Coronary artery (tissue), 2 donors: ENCODE measurements at regions not wholly inside any gene's neighbourhood (a gene's known extent, or its start where the extent isn't known, plus 50 kb on each side); places are given as distances from the start of the nearest gene placed in this dataset.

Experiments
- DNase-seq: peaks from one replicate; pipeline ENCODE4 v3.0.0-alpha.2; 2017; ENCODE audit warnings: low spot score
- H3K27ac ChIP-seq, 2 donors: fragments of 200-600 bp; sonication (generic); one replicate each; pipeline ENCODE4 v1.5.1; 2016 to 2019
- H3K4me3 ChIP-seq: fragments of 200-600 bp; sonication (generic); 2 replicates; pipeline ENCODE4 v1.5.1; 2016; ENCODE audit warnings: mild to moderate bottlenecking, moderate library complexity
- TF ChIP-seq, protein P1 (sequence below): fragments of 200-600 bp; sonication (generic); IDR thresholded peaks from one replicate; pipeline ENCODE4 v1.5.1; 2019; ENCODE audit warnings: antibody characterized with exemption

DNA sequence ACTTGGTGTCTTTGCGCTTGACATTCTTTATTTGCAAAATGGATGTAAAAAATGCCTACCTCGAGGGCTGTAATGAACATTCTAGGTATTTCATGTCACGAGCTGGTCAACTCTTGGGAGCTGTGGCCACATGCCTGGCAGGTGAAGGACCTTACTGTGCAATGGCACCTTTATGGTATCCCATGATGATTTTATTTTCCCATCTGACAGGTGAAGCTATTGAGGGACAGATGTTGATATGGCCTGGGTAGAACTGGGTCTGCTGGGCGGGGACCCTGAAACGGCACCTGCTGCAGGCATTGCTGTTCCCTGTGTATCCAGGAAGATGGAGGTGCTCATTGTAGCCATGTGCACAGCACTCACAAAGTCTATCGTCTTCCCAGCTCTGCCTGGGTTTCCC is 332.2 kb downstream of the TEX29 start:
- TF ChIP-seq, protein P1, sequence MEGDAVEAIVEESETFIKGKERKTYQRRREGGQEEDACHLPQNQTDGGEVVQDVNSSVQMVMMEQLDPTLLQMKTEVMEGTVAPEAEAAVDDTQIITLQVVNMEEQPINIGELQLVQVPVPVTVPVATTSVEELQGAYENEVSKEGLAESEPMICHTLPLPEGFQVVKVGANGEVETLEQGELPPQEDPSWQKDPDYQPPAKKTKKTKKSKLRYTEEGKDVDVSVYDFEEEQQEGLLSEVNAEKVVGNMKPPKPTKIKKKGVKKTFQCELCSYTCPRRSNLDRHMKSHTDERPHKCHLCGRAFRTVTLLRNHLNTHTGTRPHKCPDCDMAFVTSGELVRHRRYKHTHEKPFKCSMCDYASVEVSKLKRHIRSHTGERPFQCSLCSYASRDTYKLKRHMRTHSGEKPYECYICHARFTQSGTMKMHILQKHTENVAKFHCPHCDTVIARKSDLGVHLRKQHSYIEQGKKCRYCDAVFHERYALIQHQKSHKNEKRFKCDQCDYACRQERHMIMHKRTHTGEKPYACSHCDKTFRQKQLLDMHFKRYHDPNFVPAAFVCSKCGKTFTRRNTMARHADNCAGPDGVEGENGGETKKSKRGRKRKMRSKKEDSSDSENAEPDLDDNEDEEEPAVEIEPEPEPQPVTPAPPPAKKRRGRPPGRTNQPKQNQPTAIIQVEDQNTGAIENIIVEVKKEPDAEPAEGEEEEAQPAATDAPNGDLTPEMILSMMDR, result no peak
- no peak overlapping the region for H3K4me3 ChIP-seq
- no peak overlapping the region for H3K27ac ChIP-seq
- DNase-seq, result peak; percentile 35

- Histone ChIP-seq H3K27ac (no peak overlapping the region), H3K4me3 (no peak overlapping the region)
- no peak for DNase-seq
- TF ChIP-seq, protein P1, result no peak
Observed at GRCh38 chr13:111654531-111654930, 334.1 kb downstream of the TEX29 start.

GRCh38 chr13:111656439-111656838 is 336.0 kb downstream of the TEX29 start:
- TF ChIP-seq, protein P1, result no peak
- no peak for DNase-seq
- H3K4me3 ChIP-seq, result no peak overlapping the region
- no peak overlapping the region for H3K27ac ChIP-seq

DNA sequence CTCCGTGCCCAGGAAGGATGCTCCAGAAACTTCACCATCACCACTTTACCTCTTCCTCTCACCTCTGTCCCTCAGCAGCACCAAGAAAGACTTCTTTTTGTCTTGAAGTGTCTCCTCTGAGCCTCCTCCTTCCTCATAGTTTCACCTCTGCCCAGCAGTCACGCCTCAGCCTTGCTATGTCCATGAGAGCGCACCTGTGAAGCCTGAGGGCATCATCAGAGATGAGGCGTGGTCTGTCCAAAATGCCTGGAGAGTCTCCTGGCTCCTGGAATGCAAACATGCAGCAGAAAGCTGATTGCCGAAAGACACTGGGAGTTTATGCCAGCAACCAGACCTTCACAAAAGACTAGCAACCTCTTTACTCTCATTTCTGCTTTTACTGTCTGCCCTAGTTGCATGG is 336.6 kb downstream of the TEX29 start:
- DNase-seq, result no peak
- Histone ChIP-seq H3K27ac (no peak overlapping the region), H3K4me3 (no peak overlapping the region)
- TF ChIP-seq, protein P1, result no peak

DNA sequence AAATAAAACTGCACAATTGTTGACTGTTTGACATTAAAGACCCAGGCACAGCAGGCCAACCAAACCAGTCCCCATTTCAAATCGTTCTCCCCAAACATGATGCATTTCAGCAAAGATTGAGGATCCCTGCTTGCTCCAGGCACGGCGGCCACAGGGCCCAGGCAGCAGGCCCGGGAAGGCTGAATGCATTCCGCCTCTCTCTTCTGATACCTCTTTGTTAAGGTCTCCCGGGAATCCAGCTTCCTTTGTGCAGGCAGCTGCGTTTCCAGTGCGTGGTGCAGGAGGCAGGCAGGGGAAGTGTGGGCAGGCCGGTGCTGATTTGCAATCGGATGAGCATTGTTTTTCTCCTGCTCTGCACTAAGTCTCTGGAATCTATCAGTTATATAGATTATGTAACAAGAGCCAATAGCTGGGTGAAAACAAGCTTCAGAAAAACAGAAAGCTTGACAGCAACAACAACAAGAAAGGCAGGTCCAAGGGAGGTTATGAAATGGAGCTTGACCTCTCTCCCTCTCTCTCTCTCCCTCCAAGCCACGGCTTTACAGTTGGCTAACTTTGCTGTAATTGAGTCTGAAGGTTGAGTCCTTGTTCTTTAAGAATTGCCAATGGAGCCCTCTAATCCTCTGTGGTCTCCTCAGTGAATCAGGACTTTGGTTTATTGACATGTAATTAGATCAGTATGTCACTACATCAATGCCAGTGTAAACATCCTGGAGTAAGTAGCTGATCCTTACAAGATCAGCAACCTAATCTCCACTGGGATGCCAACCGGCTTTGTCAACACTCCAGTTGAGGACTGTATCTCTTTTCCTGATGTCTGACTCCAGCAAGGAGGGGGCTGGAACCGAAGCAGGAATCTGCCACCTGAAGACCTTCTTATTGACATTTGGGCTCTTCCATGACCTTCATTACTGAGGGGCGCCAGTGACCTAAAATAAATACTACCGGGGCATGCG is 338.0 kb downstream of the TEX29 start:
- Histone ChIP-seq H3K4me3 (no peak overlapping the region), H3K27ac (no peak overlapping the region)
- DNase-seq, result no peak
- TF ChIP-seq, protein P1, result no peak

GRCh38 chr13:111659219-111659775 is 338.9 kb downstream of the TEX29 start:
- TF ChIP-seq, protein P1, result no peak
- no peak for DNase-seq
- no peak overlapping the region for H3K4me3 ChIP-seq
- no peak overlapping the region for H3K27ac ChIP-seq

DNA sequence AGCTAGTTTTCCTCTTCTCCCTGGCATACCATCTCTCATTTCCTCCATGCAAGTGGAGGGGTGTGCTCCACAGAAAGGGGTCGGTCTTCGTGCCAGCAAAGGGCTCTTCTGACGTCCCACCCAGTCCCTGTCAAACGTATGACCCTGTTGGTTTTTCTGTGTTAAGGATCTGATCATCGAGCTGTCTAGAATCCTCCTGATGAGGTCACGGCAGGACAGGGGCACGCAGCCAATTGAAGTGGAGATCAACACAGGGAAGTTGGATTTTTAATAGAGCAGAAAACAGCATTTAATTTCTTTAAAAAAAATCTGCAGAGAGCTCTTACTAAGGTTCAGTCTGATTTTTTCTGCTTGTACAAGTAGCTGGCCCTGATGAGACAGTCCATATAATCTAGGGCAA is 339.4 kb downstream of the TEX29 start:
- TF ChIP-seq, protein P1, result no peak
- Histone ChIP-seq H3K27ac (no peak overlapping the region), H3K4me3 (no peak overlapping the region)
- peak; percentile 12 for DNase-seq
